ENCODE measurements at regions not wholly inside any gene's neighbourhood (a gene's known extent, or its start where the extent isn't known, plus 50 kb on each side); places are given as distances from the start of the nearest gene placed in this dataset.

GRCh38 chr22:48704335-48704734 is 1123.3 kb downstream of the BRD1 start:
- no peaks in the 10 kb centered on the region for H4K20me1 ChIP-seq (ENCODE audit: low read depth, low read length)
- H3F3A ChIP-seq (ENCODE audit: insufficient read depth): no peaks in the 10 kb centered on the region
- no peak overlapping the region for H3K9ac ChIP-seq (ENCODE audit: low read length)
- no peak overlapping the region for H3K27ac ChIP-seq (ENCODE audit: low read depth, low read length)
- no peaks in the 10 kb centered on the region for H3K9me3 ChIP-seq (ENCODE audit: insufficient read depth, low read length)
- no peak overlapping the region for H3K4me3 ChIP-seq (ENCODE audit: insufficient read depth, low read length, poor library complexity, severe bottlenecking)
- no peak overlapping the region for H3K4me2 ChIP-seq (ENCODE audit: low read depth, low read length, poor library complexity, severe bottlenecking)
- H3K27me3 ChIP-seq (ENCODE audit: low read length): no peaks in the 10 kb centered on the region
- H2AFZ ChIP-seq (ENCODE audit: low read depth, low read length, severe bottlenecking): no peak overlapping the region
- TF ChIP-seq EZH2phosphoT487 (conservative IDR thresholded peaks at IDR 0.05; ENCODE audit: low read length) (no peak), CTCF (IDR thresholded peaks at IDR 0.05; ENCODE audit: insufficient read depth, low read length, poor library complexity, severe bottlenecking) (no peak)
- H3K79me2 ChIP-seq (ENCODE audit: insufficient read depth, low read length): no peaks in the 10 kb centered on the region
- no peaks in the 10 kb centered on the region for H3K36me3 ChIP-seq (ENCODE audit: low read length)
- H3K9me2 ChIP-seq (replicated peaks; ENCODE audit: insufficient read depth, low read length): no peaks in the 10 kb centered on the region

- Histone ChIP-seq H3K27ac (ENCODE audit: low read depth, low read length) (no peak overlapping the region), H2AFZ (ENCODE audit: low read depth, low read length, severe bottlenecking) (no peak overlapping the region), H3K9me3 (ENCODE audit: insufficient read depth, low read length) (no peaks in the 10 kb centered on the region), H3K27me3 (ENCODE audit: low read length) (no peaks in the 10 kb centered on the region), H3K4me3 (ENCODE audit: insufficient read depth, low read length, poor library complexity, severe bottlenecking) (no peak overlapping the region), H3K9me2 (replicated peaks; ENCODE audit: insufficient read depth, low read length) (no peaks in the 10 kb centered on the region), H4K20me1 (ENCODE audit: low read depth, low read length) (no peaks in the 10 kb centered on the region), H3F3A (ENCODE audit: insufficient read depth) (no peaks in the 10 kb centered on the region), H3K4me2 (ENCODE audit: low read depth, low read length, poor library complexity, severe bottlenecking) (no peak overlapping the region), H3K9ac (ENCODE audit: low read length) (no peak overlapping the region), H3K36me3 (ENCODE audit: low read length) (no peaks in the 10 kb centered on the region), H3K79me2 (ENCODE audit: insufficient read depth, low read length) (no peaks in the 10 kb centered on the region)
- no peak for TF ChIP-seq EZH2phosphoT487 (conservative IDR thresholded peaks at IDR 0.05; ENCODE audit: low read length)
- no peak for TF ChIP-seq CTCF (IDR thresholded peaks at IDR 0.05; ENCODE audit: insufficient read depth, low read length, poor library complexity, severe bottlenecking)
These were observed 1124.3 kb downstream of the BRD1 start for GRCh38 chr22:48703265-48703941.

- Histone ChIP-seq H3K9me3 (ENCODE audit: insufficient read depth, low read length) (no peaks in the 10 kb centered on the region), H3K4me2 (ENCODE audit: low read depth, low read length, poor library complexity, severe bottlenecking) (no peak overlapping the region), H3K79me2 (ENCODE audit: insufficient read depth, low read length) (no peaks in the 10 kb centered on the region), H3K4me3 (ENCODE audit: insufficient read depth, low read length, poor library complexity, severe bottlenecking) (no peak overlapping the region), H3F3A (ENCODE audit: insufficient read depth) (no peaks in the 10 kb centered on the region), H3K27ac (ENCODE audit: low read depth, low read length) (no peak overlapping the region), H3K9me2 (replicated peaks; ENCODE audit: insufficient read depth, low read length) (no peaks in the 10 kb centered on the region), H3K9ac (ENCODE audit: low read length) (no peak overlapping the region), H3K27me3 (ENCODE audit: low read length) (no peaks in the 10 kb centered on the region), H2AFZ (ENCODE audit: low read depth, low read length, severe bottlenecking) (no peak overlapping the region), H3K36me3 (ENCODE audit: low read length) (no peaks in the 10 kb centered on the region), H4K20me1 (ENCODE audit: low read depth, low read length) (no peaks in the 10 kb centered on the region)
- TF ChIP-seq CTCF (IDR thresholded peaks at IDR 0.05; ENCODE audit: insufficient read depth, low read length, poor library complexity, severe bottlenecking) (no peak), EZH2phosphoT487 (conservative IDR thresholded peaks at IDR 0.05; ENCODE audit: low read length) (no peak)
These were observed 1125.0 kb downstream of the BRD1 start for GRCh38 chr22:48702573-48703264.
